K562 (cell line): ENCODE measurements at regions not wholly inside any gene's neighbourhood (a gene's known extent, or its start where the extent isn't known, plus 50 kb on each side); places are given as distances from the start of the nearest gene placed in this dataset.

Experiments used
- ATAC-seq: fragments of 200-7000 bp; cut with Tn5 transposase; 3 replicates; pipeline ENCODE4 v1.9.1; 2020; ENCODE audit warnings: moderate library complexity
- BruUV-seq: library from RNA; stranded (reverse); fragments of 400-500 nt; replicated peaks from 2 replicates; lab custom pipeline; 2021; lab: Mats Ljungman, UMichigan
- CTCF ChIA-PET: fragments of 300-600 bp; formaldehyde crosslinking; extraction: SDS; loops from one replicate; lab custom pipeline; 2021; ENCODE audit warnings: low intra/inter-chr PET ratio; lab: Yijun Ruan, JAX
- POLR2A ChIA-PET: fragments of 300-600, 350-650 bp; sonication (Branson Sonifier 250); formaldehyde crosslinking; extraction: SDS; loops from one replicate; lab custom pipeline; 2021; ENCODE audit warnings: antibody characterized with exemption, inconsistent platforms; lab: Yijun Ruan, JAX
- DNase-seq, 4 experiments: peaks; one replicate each; pipeline versions ENCODE4 v3.0.0 to v3.0.0-alpha.2; 2011 to 2018; ENCODE audit warnings: low spot score in 3 of 4, mixed read lengths in 3 of 4; ENCODE audit errors: extremely low read depth in 1 of 4
- FAIRE-seq: peaks from 2 replicates; lab custom pipeline; 2011; peaks lifted over from hg19 to GRCh38; lab: Jason Lieb, UNC
- H2AFZ ChIP-seq: 2 replicates; pipeline ENCODE4 v1.6.0; 2011; ENCODE audit warnings: low read depth, low read length, control low read depth, inconsistent platforms
- H3K27ac ChIP-seq: fragments of 200-600 bp; 3 replicates; pipeline ENCODE4 v1.8.0; 2011; ENCODE audit warnings: low read depth, mild to moderate bottlenecking, control low read depth, inconsistent platforms, low read length, moderate library complexity, mixed read lengths; ENCODE audit errors: extremely low read depth
- H3K27me3 ChIP-seq, 2 experiments: fragments of 300-600 bp in 1 of 2; 2 replicates in 1 of 2; 3 replicates in 1 of 2; pipeline versions ENCODE4 v1.6.0 to v1.8.0; 2011; ENCODE audit warnings: inconsistent platforms in 2 of 2, low read length in 2 of 2, mild to moderate bottlenecking in 1 of 2, mixed read lengths in 1 of 2, moderate library complexity in 1 of 2; ENCODE audit not compliant: control insufficient read depth in 2 of 2, insufficient read depth in 2 of 2
- H3K36me3 ChIP-seq: fragments of 300-600 bp; 3 replicates; pipeline ENCODE4 v1.8.0; 2011; ENCODE audit warnings: mild to moderate bottlenecking, low read length, inconsistent platforms; ENCODE audit not compliant: control insufficient read depth, insufficient read depth
- H3K4me1 ChIP-seq, 2 experiments: fragments of 200-600 bp in 1 of 2; replicated peaks in 1 of 2; 2 replicates in 1 of 2; 3 replicates in 1 of 2; pipeline versions ENCODE4 v1.5.1 to v1.8.0; 2011; ENCODE audit warnings: inconsistent platforms in 2 of 2, low read length in 2 of 2, mild to moderate bottlenecking in 1 of 2, mixed read lengths in 1 of 2, moderate library complexity in 1 of 2; ENCODE audit not compliant: control insufficient read depth in 2 of 2, insufficient read depth in 2 of 2
- H3K4me2 ChIP-seq: 2 replicates; pipeline ENCODE4 v1.6.1; 2011; ENCODE audit warnings: low read length, control low read depth, inconsistent platforms, mixed read lengths; ENCODE audit not compliant: insufficient read depth
- H3K4me3 ChIP-seq: fragments of 200-600 bp; sonication (generic), shearing (Covaris generic); 2 replicates; pipeline ENCODE4 v1.5.1; 2016; ENCODE audit warnings: control low read depth, inconsistent platforms
- H3K79me2 ChIP-seq: fragments of 200-600 bp; 3 replicates; pipeline ENCODE4 v1.8.0; 2011; ENCODE audit warnings: low read length, inconsistent platforms; ENCODE audit not compliant: control insufficient read depth, insufficient read depth
- H3K9ac ChIP-seq, 2 experiments: 2 replicates each; pipeline versions ENCODE4 v1.6.0 to v1.6.1; 2011; ENCODE audit warnings: low read depth in 2 of 2, low read length in 2 of 2, control low read depth in 1 of 2, inconsistent platforms in 1 of 2, mild to moderate bottlenecking in 1 of 2, mixed read lengths in 1 of 2; ENCODE audit not compliant: insufficient read depth in 1 of 2
- H3K9me1 ChIP-seq: one replicate; pipeline ENCODE4 v1.6.0; 2011; ENCODE audit warnings: inconsistent platforms, mild to moderate bottlenecking, low read length, moderate library complexity; ENCODE audit not compliant: control insufficient read depth, insufficient read depth
- H3K9me3 ChIP-seq: replicated peaks from 2 replicates; pipeline ENCODE4 v1.5.1; 2011; ENCODE audit warnings: low read depth, low read length, inconsistent platforms; ENCODE audit not compliant: control insufficient read depth, insufficient read depth
- H4K20me1 ChIP-seq: replicated peaks from 2 replicates; pipeline ENCODE4 v1.6.1; 2011; ENCODE audit warnings: low read length, inconsistent platforms, mixed read lengths; ENCODE audit not compliant: control insufficient read depth, insufficient read depth
- EGR1 ChIP-seq: fragments of 450-650 bp; conservative IDR thresholded peaks from 2 replicates; pipeline ENCODE4 v1.6.1; 2017; ENCODE audit warnings: mild to moderate bottlenecking
- FUS ChIP-seq: fragments of 200-400 bp; formaldehyde crosslinking; optimal IDR thresholded peaks from 2 replicates; pipeline ENCODE3; 2017; ENCODE audit warnings: low read depth, low read length
- GATAD2A ChIP-seq: fragments of 450-650 bp; IDR thresholded peaks from 2 replicates; pipeline ENCODE4 v1.6.1; 2017
- MEF2D ChIP-seq: conservative IDR thresholded peaks from 2 replicates; pipeline ENCODE4 v1.6.1; 2016; ENCODE audit warnings: low read depth, missing genetic modification characterization, missing compliant biosample characterization
- MLX ChIP-seq, 2 experiments: fragments of 450-650 bp in 1 of 2; sonication (generic) in 1 of 2; formaldehyde crosslinking; conservative IDR thresholded peaks; 2 replicates each; pipeline versions ENCODE4 v1.4.0 to v1.8.1; 2020 to 2022; ENCODE audit warnings: mild to moderate bottlenecking in 1 of 2, missing genetic modification reagents in 1 of 2
- MXI1 ChIP-seq: IDR thresholded peaks from 2 replicates; pipeline ENCODE4 v1.6.1; 2011; ENCODE audit warnings: low read depth, mild to moderate bottlenecking, improper control_type of control experiment, low read length
- NELFE ChIP-seq: IDR thresholded peaks from 2 replicates; pipeline ENCODE4 v1.6.1; 2011; ENCODE audit warnings: mild to moderate bottlenecking; ENCODE audit not compliant: insufficient read depth, insufficient read length
- NR4A1 ChIP-seq, 2 experiments: fragments of 250-450 bp in 1 of 2; fragments of 450-650 bp in 1 of 2; sonication (Bioruptor Pico) in 1 of 2; IDR thresholded peaks; 2 replicates each; pipeline versions ENCODE4 v1.4.0 to v1.6.1; 2016 to 2020; ENCODE audit warnings: mild to moderate bottlenecking in 2 of 2, missing compliant biosample characterization in 1 of 2, missing genetic modification characterization in 1 of 2, moderate library complexity in 1 of 2
- RHOXF2B ChIP-seq: fragments of 250-450 bp; sonication (Bioruptor Pico); conservative IDR thresholded peaks from 2 replicates; pipeline ENCODE4 v1.5.1; 2021
- SAP30 ChIP-seq: fragments of 200-600 bp; sonication (generic); IDR thresholded peaks from 2 replicates; pipeline ENCODE4 v1.6.1; 2012; ENCODE audit warnings: borderline replicate concordance, low read depth, mild to moderate bottlenecking, moderate library complexity, low read length, control low read depth, inconsistent platforms; ENCODE audit not compliant: insufficient read depth, poor library complexity, severe bottlenecking
- ZBTB1 ChIP-seq: sonication (generic); formaldehyde crosslinking; IDR thresholded peaks from 2 replicates; pipeline ENCODE4 v1.8.1; 2023; ENCODE audit warnings: missing genetic modification reagents, low read depth, mild to moderate bottlenecking, borderline replicate concordance
- ZNF134 ChIP-seq: fragments of 250-450 bp; sonication (Bioruptor Pico); conservative IDR thresholded peaks from 2 replicates; pipeline ENCODE4 v1.4.0; 2020
- ZNF668 ChIP-seq: fragments of 250-450 bp; sonication (Bioruptor Pico); IDR thresholded peaks from 2 replicates; pipeline ENCODE4 v1.8.0; 2022; ENCODE audit warnings: mild to moderate bottlenecking, inconsistent platforms
- ZNF764 ChIP-seq: fragments of 250-450 bp; sonication (Bioruptor Pico); IDR thresholded peaks from 2 replicates; pipeline ENCODE4 v1.4.0; 2020; ENCODE audit warnings: low read depth, mild to moderate bottlenecking, moderate library complexity
- WGBS: fragments of 100-300 bp; shearing (Covaris generic); methylation state at CpG from one replicate; pipeline ENCODE4 v1.1.6; 2016; ENCODE audit warnings: low coverage, mixed read lengths; ENCODE audit not compliant: insufficient coverage; ENCODE audit errors: missing lambda C conversion rate; 5-methylcytosine and 5-hydroxymethylcytosine counted together
- in situ Hi-C: fragments of 300-500 bp; cut with MboI; formaldehyde crosslinking; loops from 4 replicates; pipeline ENCODE4 v1.15.0; 2018; ENCODE audit warnings: inconsistent platforms, mixed read lengths
- intact Hi-C: fragments of 100-400 bp; cut with micrococcal nuclease; formaldehyde crosslinking; loops from 2 replicates; pipeline ENCODE4 v1.14.2; 2022

- WGBS = 2% methylated on average over 8 of the region's 8 CpGs
- no peaks in the 10 kb centered on the region for H3K9me3 ChIP-seq
- FAIRE-seq = no peak
- no peaks in the 10 kb centered on the region for H3K36me3 ChIP-seq
- no peaks in the 10 kb centered on the region for H3K9me1 ChIP-seq
- H2AFZ ChIP-seq = no peak overlapping the region
- no peaks in the 10 kb centered on the region for H3K27me3 ChIP-seq
- no peaks in the 10 kb centered on the region for H3K4me1 ChIP-seq
- no peaks in the 10 kb centered on the region for H3K79me2 ChIP-seq
- POLR2A ChIA-PET = no interaction called here
- H4K20me1 ChIP-seq = no peaks in the 10 kb centered on the region
- BruUV-seq = no TSS peak
- TF ChIP-seq ZBTB1 (no peak), NR4A1 (CRISPR knock-in tag; IDR thresholded peaks at IDR 0.05) (no peak), NR4A1 (tag; IDR thresholded peaks at IDR 0.05) (no peak), MEF2D (tag) (no peak), RHOXF2B (CRISPR knock-in tag) (no peak), EGR1 (no peak)
- ATAC-seq = no peak
- in situ Hi-C loops = no loop called here
- no peak overlapping the region for H3K4me2 ChIP-seq
- no peak overlapping the region for H3K9ac ChIP-seq
- CTCF ChIA-PET = interaction anchor here (0.6 kb wide), 1 partner anchor 703 kb away, joined by 3 read pairs; no protein-coding TSS in a partner anchor
- no peak overlapping the region for H3K4me3 ChIP-seq
- no peak for DNase-seq
- H3K27ac ChIP-seq = no peak overlapping the region
- intact Hi-C loops = no loop called here
These were observed 66.0 kb upstream of the UNC5C start for GRCh38 chr4:95614684-95615205.

DNA sequence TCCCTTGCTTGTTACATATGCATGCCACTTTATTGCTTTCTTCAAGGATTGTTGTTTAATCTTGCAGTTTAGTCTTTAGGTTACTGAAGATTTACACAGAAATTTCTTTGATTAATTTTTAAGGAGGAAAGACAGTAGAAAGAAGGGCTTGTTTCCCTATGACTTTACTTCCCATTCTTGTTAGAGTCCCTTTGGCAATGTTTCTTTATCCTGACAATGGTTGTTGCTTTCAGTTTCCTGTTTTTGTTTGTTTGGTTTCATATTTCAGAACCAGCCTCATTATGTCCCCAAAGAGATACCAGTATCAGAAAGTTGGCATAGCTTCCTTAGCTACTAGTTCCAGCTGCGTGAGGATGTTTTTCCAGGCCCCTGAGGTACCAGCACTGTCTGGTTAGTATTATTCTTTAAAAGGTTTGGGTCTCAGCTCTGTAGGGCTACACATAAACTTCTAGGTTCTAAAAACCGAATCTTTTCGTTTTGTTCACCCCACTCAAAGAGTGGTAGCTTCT is 61.3 kb upstream of the UNC5C start:
- POLR2A ChIA-PET = no interaction called here
- Histone ChIP-seq H3K9me3 (no peaks in the 10 kb centered on the region), H3K4me3 (no peak overlapping the region), H2AFZ (no peak overlapping the region), H3K27me3 (no peaks in the 10 kb centered on the region), H3K9ac (no peak overlapping the region), H4K20me1 (no peaks in the 10 kb centered on the region), H3K36me3 (no peaks in the 10 kb centered on the region), H3K79me2 (no peaks in the 10 kb centered on the region), H3K9me1 (no peaks in the 10 kb centered on the region), H3K4me2 (no peak overlapping the region), H3K27ac (no peak overlapping the region), H3K4me1 (no peaks in the 10 kb centered on the region)
- WGBS = 0% methylated on average over 3 of the region's 3 CpGs
- FAIRE-seq (no peak), DNase-seq (no peak), ATAC-seq (no peak)
- in situ Hi-C loops = no loop called here
- intact Hi-C loops = no loop called here
- no TSS peak for BruUV-seq
- CTCF ChIA-PET = no interaction called here
- TF ChIP-seq ZNF134 (CRISPR knock-in tag) (no peak), MXI1 (no peak), NELFE (no peak), SAP30 (no peak), ZNF668 (no peak), GATAD2A (no peak), ZNF764 (no peak), FUS (no peak), MLX (CRISPR knock-in tag; conservative IDR thresholded peaks at IDR 0.05) (no peak)
